ENCODE measurements at regions not wholly inside any gene's neighbourhood (a gene's known extent, or its start where the extent isn't known, plus 50 kb on each side); places are given as distances from the start of the nearest gene placed in this dataset.
A peak's percentile ranks its signal among the peaks of the same experiment; 100 is the strongest.
"Not testable (repeated sequence)": the region's sequence is repeated elsewhere in the genome, so short reads cannot be mapped to it uniquely, and the experiment has no call there.

- no peak for DNase-seq
Observed at GRCh38 chr14:52202151-52202550, 65.3 kb upstream of the PTGDR start.

- no peak for DNase-seq
Observed at GRCh38 chr14:52190337-52190931, 77.1 kb upstream of the PTGDR start.

- peak; percentile 1 for DNase-seq
Observed at GRCh38 chr14:52189325-52189724, 78.2 kb upstream of the PTGDR start.

GRCh38 chr14:52188381-52188780, 79.1 kb upstream of the PTGDR start:
- no peak for DNase-seq

- DNase-seq = no peak
Observed at GRCh38 chr14:52185178-52185577, 82.3 kb upstream of the PTGDR start.

- DNase-seq = no peak
Observed at GRCh38 chr14:52182853-52183252, 84.6 kb upstream of the PTGDR start.

- no peak for DNase-seq
Observed at GRCh38 chr14:52179141-52179790, 88.2 kb upstream of the PTGDR start.

- no peak for DNase-seq
Observed at GRCh38 chr14:52175982-52176502, 91.5 kb upstream of the PTGDR start.

- DNase-seq = not testable (repeated sequence)
Observed at GRCh38 chr14:52171932-52172331, 95.6 kb upstream of the PTGDR start.

GRCh38 chr14:52166822-52167221, 98.0 kb upstream of the NID2 start:
- no peak for DNase-seq

- DNase-seq = no peak
Observed at GRCh38 chr14:52155651-52156213, 86.9 kb upstream of the NID2 start.

- DNase-seq = no peak
Observed at GRCh38 chr14:52154992-52155650, 86.3 kb upstream of the NID2 start.

GRCh38 chr14:52153939-52154338, 85.1 kb upstream of the NID2 start:
- no peak for DNase-seq

- DNase-seq = no peak
Observed at GRCh38 chr14:52150162-52150561, 81.3 kb upstream of the NID2 start.

GRCh38 chr14:52148371-52148770, 79.5 kb upstream of the NID2 start:
- DNase-seq = no peak

GRCh38 chr14:52146504-52146903, 77.6 kb upstream of the NID2 start:
- no peak for DNase-seq

- not testable (repeated sequence) for DNase-seq
Observed at GRCh38 chr14:52144099-52144498, 75.2 kb upstream of the NID2 start.

- no peak for DNase-seq
Observed at GRCh38 chr14:52142504-52142903, 73.6 kb upstream of the NID2 start.

- DNase-seq = peak; percentile 93
Observed at GRCh38 chr14:52131640-52132320, 62.9 kb upstream of the NID2 start.

- no peak for DNase-seq
Observed at GRCh38 chr14:52129721-52130120, 60.9 kb upstream of the NID2 start.

GRCh38 chr14:52125885-52126284, 57.0 kb upstream of the NID2 start:
- DNase-seq = no peak

GRCh38 chr14:52124791-52125684, 56.2 kb upstream of the NID2 start:
- peak; percentile 88 for DNase-seq
